HG02678 (cell line): ENCODE measurements at regions not wholly inside any gene's neighbourhood (a gene's known extent, or its start where the extent isn't known, plus 50 kb on each side); places are given as distances from the start of the nearest gene placed in this dataset.
"Not testable (repeated sequence)": the region's sequence is repeated elsewhere in the genome, so short reads cannot be mapped to it uniquely, and the experiment has no call there.

Experiments used
- ATAC-seq: cut with Tn5 transposase; IDR thresholded peaks from one replicate; pipeline ENCODE4 v1.9.1; 2021; ENCODE audit warnings: mild to moderate bottlenecking, moderate library complexity; ENCODE audit not compliant: unreplicated experiment

DNA sequence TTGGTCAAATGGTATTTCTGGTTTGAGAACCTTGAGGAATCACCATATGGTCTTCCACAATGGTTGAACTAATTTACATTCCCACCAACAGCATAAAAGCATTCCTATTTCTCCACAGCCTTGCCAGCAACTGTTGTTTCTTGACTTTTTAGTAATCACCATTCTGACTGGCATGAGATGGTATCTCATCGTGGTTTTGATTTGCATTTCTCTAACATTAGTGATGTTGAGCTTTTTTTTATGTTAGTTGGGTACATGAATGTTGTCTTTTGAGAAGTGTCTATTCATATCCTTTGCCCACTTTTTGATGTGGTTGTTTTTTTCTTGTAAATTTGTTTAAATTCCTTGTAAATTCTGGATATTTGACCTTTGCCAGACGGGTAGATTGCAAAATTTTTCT, 679.7 kb downstream of the METTL15 start:
- not testable (repeated sequence) for ATAC-seq

GRCh38 chr11:28777126-28777525, 668.9 kb downstream of the METTL15 start:
- no peak for ATAC-seq

DNA sequence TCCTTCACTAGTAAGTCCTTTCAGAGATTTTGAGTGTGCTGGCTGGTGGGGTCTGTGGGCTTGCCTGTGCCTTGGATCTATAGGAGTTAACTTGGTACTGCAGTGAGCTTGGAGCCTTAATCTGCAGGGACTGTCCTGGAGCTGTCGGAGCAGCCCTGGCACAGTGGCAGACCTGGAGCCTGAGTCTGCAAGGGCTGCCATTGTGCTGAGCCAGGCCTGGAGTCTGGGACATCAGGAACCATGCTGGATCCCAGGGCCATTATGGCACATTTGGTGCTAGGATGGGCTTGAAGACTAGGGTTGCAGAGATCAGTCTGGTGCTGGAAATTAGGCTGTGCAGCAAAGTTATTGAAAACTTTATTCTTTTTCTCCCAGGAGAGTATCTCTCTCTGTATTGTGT, 665.4 kb downstream of the METTL15 start:
- no peak for ATAC-seq

GRCh38 chr11:28770806-28771205, 662.6 kb downstream of the METTL15 start:
- no peak for ATAC-seq

DNA sequence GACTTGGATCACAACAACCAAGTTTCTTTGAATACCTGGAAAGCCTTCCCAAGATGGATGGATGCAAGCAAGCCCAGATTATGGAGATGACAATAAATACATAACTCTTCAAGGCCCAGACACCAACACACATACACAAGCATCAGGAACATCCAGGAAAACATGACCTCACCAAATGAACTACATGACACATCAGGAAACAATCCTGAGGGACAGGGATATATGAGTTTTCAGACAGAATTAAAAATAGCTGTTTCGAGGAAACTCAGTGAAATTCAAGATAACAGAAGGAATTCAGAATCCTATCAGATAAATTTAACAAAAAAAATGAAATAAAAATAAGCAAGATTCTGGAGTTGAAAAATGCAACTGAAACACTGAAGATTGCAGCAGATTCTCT, 659.4 kb downstream of the METTL15 start:
- no peak for ATAC-seq

GRCh38 chr11:28763876-28764275, 655.7 kb downstream of the METTL15 start:
- ATAC-seq, result no peak

GRCh38 chr11:28763151-28763550, 655.0 kb downstream of the METTL15 start:
- ATAC-seq, result no peak

DNA sequence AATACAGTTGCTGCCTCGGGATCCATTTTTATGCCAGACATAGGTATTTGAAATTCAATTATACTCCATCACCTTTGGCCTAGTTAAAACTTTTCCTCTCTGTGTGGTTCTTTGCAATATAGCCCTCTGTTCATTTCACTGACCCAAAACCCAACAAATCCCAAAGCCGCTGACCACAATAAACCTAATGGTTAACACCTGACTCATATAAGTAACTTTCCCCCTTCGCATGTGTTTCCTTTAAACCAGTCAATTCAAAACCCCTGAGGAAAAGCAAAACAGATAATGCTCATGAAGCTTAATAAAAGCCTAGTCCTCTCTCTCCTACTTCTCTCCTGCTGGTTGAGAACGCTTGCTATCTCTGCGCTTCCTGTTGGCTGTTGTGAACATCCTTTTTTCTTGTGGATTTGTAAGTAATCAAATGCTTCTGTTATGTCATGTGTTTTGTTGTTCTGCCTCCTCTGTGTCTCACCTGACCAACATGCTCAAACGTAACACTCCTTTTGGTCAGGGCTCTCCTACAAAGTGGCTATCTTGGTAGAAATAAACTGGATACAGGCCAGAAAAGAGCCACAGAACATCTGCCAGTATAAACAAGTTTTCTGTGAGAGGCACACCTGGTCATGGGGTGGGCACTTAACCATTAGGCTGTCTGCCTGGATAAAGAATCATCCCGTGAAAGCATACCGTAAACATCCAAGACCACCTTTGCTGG, 652.6 kb downstream of the METTL15 start:
- no peak for ATAC-seq

DNA sequence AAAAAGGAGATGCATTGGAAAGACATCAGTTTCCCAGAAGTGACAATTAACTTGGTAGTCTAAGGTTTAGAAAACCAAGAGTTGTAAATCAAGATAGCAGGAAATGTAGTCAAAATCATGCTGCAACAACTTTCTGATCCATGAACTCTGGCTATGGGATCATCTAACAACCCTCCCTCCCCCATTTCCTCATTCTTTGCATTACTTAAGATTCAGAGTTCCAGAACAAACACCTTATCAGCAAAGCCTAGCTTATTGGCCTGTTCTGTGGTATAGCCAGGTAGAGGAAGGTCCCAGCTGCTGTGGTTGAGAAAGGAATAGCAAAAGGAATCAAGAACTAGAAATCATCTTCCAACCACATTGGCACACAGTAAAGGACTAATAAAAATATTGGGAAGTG, 651.1 kb downstream of the METTL15 start:
- ATAC-seq, result no peak

DNA sequence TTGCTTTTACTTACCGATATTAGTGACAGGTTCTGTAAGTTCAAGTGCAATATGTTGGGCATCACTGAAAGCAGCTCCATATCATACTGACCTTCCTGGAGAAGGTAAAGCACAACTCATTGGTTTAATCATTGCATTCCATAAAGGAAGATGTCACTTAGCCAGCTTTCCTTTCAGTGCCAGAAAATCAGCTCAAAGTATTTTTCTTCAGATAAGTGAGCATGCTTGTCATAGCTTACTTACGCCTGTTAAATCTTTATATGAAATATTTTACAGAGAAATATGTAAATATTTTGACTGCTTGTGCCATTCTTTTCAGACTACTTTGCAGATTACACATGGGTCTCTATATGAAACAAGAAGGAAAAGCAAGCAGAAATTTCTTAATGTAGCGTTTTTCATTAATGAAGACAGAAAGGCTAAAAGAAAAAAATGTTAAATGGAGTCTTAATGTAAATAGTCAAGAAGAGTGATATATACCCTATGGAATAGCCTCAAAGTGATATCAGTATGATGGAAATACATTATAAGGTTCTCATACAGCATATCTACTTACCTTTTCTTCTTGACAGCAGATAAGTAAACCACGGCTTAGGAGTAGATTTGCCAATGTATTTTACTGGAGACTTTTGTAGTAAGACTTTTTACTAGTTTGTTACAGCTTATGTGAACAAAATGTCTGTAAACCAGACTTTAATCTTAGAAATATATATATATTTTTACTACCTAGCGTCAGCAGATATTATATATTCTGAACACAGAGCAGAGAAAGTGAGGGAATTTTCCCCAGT, 649.7 kb downstream of the METTL15 start:
- ATAC-seq, result no peak

DNA sequence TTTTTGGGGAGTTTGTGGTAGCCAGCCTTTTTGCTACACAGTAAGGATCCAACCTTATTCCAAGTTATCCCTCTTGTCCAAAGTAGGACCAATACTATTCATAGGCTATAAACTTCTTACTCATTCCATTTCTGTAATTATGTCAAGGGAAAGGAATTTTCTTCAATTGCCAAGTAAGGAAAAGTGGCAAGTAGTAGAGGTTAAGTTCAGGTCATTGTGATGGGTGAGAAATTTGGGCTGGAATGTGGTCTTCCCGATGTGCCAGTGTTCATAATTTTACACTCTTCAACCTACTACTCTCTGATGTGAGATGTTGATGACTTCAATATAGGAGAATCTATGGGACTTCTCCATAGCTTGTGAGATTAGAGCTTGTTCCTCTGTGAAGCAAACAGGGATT, 648.8 kb downstream of the METTL15 start:
- ATAC-seq, result no peak

DNA sequence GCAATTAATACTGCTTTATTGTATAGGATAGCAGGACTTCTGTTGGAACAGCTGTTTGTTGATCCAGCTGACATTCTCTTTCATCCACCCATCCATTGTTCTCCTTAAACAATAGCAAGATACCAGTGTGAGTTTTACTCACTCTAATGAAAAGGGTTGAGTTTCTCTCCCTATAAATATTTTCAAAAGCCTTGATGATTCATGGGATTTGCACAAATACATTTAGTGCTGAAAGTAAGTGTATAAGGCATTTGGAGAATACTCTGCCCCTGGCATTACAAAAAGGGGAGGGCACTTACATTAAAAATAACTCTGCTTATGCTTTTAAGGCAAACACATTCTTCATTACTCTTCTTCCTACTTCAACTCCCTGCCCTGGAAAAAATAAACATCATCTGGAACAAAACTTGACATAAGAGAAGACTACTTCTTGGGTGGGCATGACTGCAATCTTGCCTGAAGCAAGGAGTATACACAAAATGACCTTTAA, 634.9 kb downstream of the METTL15 start:
- ATAC-seq, result no peak

DNA sequence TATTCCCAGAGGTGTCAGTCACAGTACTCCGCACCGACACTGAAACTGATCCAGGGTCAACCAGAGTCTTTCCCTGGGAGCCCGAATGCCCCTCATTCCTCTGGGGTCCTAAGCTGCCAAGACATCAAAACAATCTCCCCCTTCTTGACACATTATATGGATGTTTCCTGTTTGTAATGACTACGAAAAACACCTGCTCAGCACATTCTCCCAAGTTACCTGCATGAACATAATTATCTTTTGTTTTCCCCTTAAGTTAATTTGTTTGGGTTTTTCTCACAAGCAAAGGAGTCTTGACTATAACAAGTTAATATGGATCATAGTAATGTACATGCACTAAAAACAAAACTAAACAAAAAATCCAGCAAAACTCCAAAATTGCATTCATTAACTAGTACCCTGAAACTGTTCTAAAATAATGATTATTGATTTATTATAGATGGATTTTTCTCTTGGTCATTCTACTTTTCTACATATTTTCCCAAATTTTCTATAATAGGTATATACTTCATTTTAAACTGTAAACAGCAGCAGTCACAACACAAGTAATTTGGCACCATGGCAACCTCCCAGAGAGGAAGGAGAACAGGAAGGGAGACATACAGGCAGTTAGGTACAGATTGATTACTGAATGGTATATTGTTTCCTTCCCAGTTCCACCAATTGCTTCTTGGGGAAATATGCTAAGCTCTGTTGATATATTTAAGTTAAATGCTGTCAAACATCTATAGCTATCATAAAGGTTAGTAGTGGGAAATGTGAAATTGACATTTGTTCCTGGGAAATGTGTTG, 631.5 kb downstream of the METTL15 start:
- ATAC-seq, result no peak

DNA sequence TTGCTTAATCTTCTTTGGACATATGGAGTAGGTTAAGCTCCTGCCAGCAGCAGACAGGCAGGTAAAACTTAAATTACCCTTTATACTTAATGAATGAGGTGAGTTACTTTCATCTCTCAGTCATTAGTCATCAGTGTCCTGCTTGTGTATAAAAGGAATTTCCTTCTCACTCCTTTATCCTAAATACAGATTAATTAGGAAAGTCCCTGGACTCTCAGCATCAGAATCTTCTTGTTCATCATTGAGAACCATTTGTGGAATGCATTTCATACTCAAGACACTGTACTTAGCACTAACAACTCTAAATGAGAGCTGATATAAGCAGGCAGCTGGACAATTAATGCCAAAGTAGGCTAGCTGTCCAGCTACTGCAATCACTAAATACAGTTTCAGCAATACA, 630.4 kb downstream of the METTL15 start:
- ATAC-seq, result no peak

GRCh38 chr11:28736256-28736655, 628.1 kb downstream of the METTL15 start:
- ATAC-seq, result no peak

- no peak for ATAC-seq
Measured at GRCh38 chr11:28735511-28735910, 627.3 kb downstream of the METTL15 start.

- no peak for ATAC-seq
Measured at GRCh38 chr11:28730889-28731288, 622.7 kb downstream of the METTL15 start.

- no peak for ATAC-seq
Measured at GRCh38 chr11:28730336-28730735, 622.1 kb downstream of the METTL15 start.

- ATAC-seq, result no peak
Measured at GRCh38 chr11:28729339-28729738, 621.2 kb downstream of the METTL15 start.

GRCh38 chr11:28728666-28729065, 620.5 kb downstream of the METTL15 start:
- no peak for ATAC-seq

- no peak for ATAC-seq
Measured at GRCh38 chr11:28727254-28727653, 619.1 kb downstream of the METTL15 start.
